ENCODE measurements at regions not wholly inside any gene's neighbourhood (a gene's known extent, or its start where the extent isn't known, plus 50 kb on each side); places are given as distances from the start of the nearest gene placed in this dataset.

DNA sequence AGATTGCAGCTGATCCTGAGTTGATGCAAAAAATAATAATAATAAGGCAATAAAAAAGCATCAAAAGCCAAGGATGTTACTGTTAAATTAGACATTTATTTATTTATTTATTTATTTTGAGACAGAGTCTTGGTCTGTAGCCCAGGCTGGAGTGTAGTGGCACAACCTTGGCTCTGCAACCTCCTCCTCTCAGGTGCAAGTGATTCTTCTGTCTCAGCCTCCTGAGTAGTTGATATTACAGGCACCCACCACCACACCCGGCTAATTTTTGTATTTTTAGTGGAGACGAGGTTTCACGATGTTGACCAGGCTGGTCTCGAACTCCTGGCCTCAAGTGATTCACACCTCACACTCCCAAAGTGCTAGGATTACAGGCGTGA is 465.5 kb upstream of the NRP1 start:
- TF ChIP-seq EZH2 (IDR thresholded peaks at IDR 0.05; ENCODE audit: insufficient read depth, poor library complexity, severe bottlenecking) (no peak), EZH2phosphoT487 (IDR thresholded peaks at IDR 0.05; ENCODE audit: insufficient read depth, low read depth) (no peak)
